ENCODE measurements at regions not wholly inside any gene's neighbourhood (a gene's known extent, or its start where the extent isn't known, plus 50 kb on each side); places are given as distances from the start of the nearest gene placed in this dataset.
"Not testable (repeated sequence)": the region's sequence is repeated elsewhere in the genome, so short reads cannot be mapped to it uniquely, and the experiment has no call there.

DNA sequence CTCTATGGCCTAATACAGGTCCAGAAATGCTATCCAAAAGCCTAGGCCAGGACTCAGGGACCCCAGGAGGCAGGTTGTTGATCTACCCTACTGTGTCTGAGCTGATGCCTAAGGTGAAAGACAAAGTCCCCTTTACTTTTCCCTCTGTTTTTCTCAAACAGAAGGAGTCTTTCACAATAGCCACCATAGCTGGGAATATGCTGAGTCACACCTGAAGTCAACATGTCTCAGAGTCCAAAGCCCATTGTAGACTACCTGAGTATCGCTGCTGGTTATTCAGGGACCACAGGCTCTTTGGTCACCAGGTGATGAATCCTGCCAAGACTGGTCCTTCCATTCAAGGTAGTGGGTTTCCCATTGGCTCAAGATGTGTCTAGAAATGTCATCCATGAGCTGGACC, 562.2 kb downstream of the ACTRT1 start:
- TF ChIP-seq, protein P1, sequence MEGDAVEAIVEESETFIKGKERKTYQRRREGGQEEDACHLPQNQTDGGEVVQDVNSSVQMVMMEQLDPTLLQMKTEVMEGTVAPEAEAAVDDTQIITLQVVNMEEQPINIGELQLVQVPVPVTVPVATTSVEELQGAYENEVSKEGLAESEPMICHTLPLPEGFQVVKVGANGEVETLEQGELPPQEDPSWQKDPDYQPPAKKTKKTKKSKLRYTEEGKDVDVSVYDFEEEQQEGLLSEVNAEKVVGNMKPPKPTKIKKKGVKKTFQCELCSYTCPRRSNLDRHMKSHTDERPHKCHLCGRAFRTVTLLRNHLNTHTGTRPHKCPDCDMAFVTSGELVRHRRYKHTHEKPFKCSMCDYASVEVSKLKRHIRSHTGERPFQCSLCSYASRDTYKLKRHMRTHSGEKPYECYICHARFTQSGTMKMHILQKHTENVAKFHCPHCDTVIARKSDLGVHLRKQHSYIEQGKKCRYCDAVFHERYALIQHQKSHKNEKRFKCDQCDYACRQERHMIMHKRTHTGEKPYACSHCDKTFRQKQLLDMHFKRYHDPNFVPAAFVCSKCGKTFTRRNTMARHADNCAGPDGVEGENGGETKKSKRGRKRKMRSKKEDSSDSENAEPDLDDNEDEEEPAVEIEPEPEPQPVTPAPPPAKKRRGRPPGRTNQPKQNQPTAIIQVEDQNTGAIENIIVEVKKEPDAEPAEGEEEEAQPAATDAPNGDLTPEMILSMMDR (IDR thresholded peaks at IDR 0.05; ENCODE audit: low read depth, low read length, missing control alignments), result no peak
- in situ Hi-C loops (cut with HindIII; ENCODE audit: low sequenced_read_pairs), result no loop called here
- no peak for DNase-seq (ENCODE audit: low read depth)
- no peak overlapping the region for H3K4me3 ChIP-seq (ENCODE audit: low read depth, low read length)

- H3K4me3 ChIP-seq (ENCODE audit: low read depth, low read length), result no peak overlapping the region
- in situ Hi-C loops (cut with HindIII; ENCODE audit: low sequenced_read_pairs), result no loop called here
- no peak for DNase-seq (ENCODE audit: low read depth)
- TF ChIP-seq, protein P1 (IDR thresholded peaks at IDR 0.05; ENCODE audit: low read depth, low read length, missing control alignments), result no peak
Measured at GRCh38 chrX:127466211-127466610, 586.0 kb downstream of the ACTRT1 start.

GRCh38 chrX:127459790-127460189, 592.4 kb downstream of the ACTRT1 start:
- no peak overlapping the region for H3K4me3 ChIP-seq (ENCODE audit: low read depth, low read length)
- no peak for DNase-seq (ENCODE audit: low read depth)
- in situ Hi-C loops (cut with HindIII; ENCODE audit: low sequenced_read_pairs), result no loop called here
- TF ChIP-seq, protein P1 (IDR thresholded peaks at IDR 0.05; ENCODE audit: low read depth, low read length, missing control alignments), result no peak

- in situ Hi-C loops (cut with HindIII; ENCODE audit: low sequenced_read_pairs), result no loop called here
- no peak for DNase-seq (ENCODE audit: low read depth)
- H3K4me3 ChIP-seq (ENCODE audit: low read depth, low read length), result no peak overlapping the region
- TF ChIP-seq, protein P1 (IDR thresholded peaks at IDR 0.05; ENCODE audit: low read depth, low read length, missing control alignments), result no peak
Measured at GRCh38 chrX:127457161-127457560, 595.0 kb downstream of the ACTRT1 start.

- in situ Hi-C loops (cut with HindIII; ENCODE audit: low sequenced_read_pairs), result no loop called here
- no peak for DNase-seq (ENCODE audit: low read depth)
- no peak overlapping the region for H3K4me3 ChIP-seq (ENCODE audit: low read depth, low read length)
- TF ChIP-seq, protein P1 (IDR thresholded peaks at IDR 0.05; ENCODE audit: low read depth, low read length, missing control alignments), result no peak
Measured at GRCh38 chrX:127439676-127440075, 612.5 kb downstream of the ACTRT1 start.

- no peak overlapping the region for H3K4me3 ChIP-seq (ENCODE audit: low read depth, low read length)
- in situ Hi-C loops (cut with HindIII; ENCODE audit: low sequenced_read_pairs), result no loop called here
- DNase-seq (ENCODE audit: low read depth), result no peak
- TF ChIP-seq, protein P1 (IDR thresholded peaks at IDR 0.05; ENCODE audit: low read depth, low read length, missing control alignments), result no peak
Measured at GRCh38 chrX:127405946-127406345, 586.4 kb downstream of the PRR32 start.

- in situ Hi-C loops (cut with HindIII; ENCODE audit: low sequenced_read_pairs), result no loop called here
- DNase-seq (ENCODE audit: low read depth), result no peak
- TF ChIP-seq, protein P1 (IDR thresholded peaks at IDR 0.05; ENCODE audit: low read depth, low read length, missing control alignments), result no peak
Measured at GRCh38 chrX:127404161-127404560, 584.6 kb downstream of the PRR32 start.

DNA sequence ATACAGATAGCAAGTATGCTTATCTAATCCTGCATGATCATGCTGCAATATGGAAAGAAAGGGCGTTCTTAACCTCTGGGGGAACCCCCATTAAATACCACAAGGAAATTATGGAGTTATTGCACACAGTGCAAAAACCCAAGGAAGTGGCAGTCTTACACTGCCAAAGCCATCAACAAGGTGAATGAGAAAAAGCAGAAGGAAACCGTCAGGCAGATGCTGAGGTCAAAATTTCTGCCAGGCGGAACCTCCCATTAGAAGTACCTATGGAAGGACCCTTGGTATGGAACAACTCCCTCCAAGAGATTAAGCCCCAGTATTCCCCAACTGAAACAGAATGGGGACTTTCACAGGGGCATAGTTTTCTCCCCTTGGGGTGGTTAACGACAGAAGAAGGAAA, 580.7 kb downstream of the PRR32 start:
- H3K4me3 ChIP-seq (ENCODE audit: low read depth, low read length); in situ Hi-C loops (cut with HindIII; ENCODE audit: low sequenced_read_pairs); DNase-seq (ENCODE audit: low read depth): not testable (repeated sequence)

More at GRCh38 chrX:127404161-127404560, 584.6 kb downstream of the PRR32 start:
- no peak overlapping the region for H3K4me3 ChIP-seq (ENCODE audit: low read depth, low read length)

Measured in astrocyte of the cerebellum (primary cell).